IMR-90 (cell line): ENCODE measurements at regions not wholly inside any gene's neighbourhood (a gene's known extent, or its start where the extent isn't known, plus 50 kb on each side); places are given as distances from the start of the nearest gene placed in this dataset.

ENCODE experiments used
- CHD1 ChIP-seq: IDR thresholded peaks from 2 replicates; pipeline ENCODE4 v1.6.1; 2012; ENCODE audit warnings: low read depth, low read length, improper control_type of control experiment
- FOS ChIP-seq: fragments of 150-350 bp; IDR thresholded peaks from 2 replicates; pipeline ENCODE4 v1.6.1; 2016; ENCODE audit warnings: low read depth, low read length
- POLR2A ChIP-seq: IDR thresholded peaks from 2 replicates; pipeline ENCODE4 v1.6.1; 2012; ENCODE audit warnings: mild to moderate bottlenecking, low read depth, low read length
- RFX5 ChIP-seq: IDR thresholded peaks from 2 replicates; pipeline ENCODE4 v1.8.0; 2012; ENCODE audit warnings: low read depth, mild to moderate bottlenecking, low read length, moderate library complexity
- TF ChIP-seq, protein P1 (sequence below): conservative IDR thresholded peaks from 2 replicates; pipeline ENCODE4 v1.5.1; 2012; ENCODE audit warnings: mild to moderate bottlenecking, low read depth, low read length, improper control_type of control experiment
- TF ChIP-seq, protein P2 (sequence below): fragments of 150-350 bp; IDR thresholded peaks from 2 replicates; pipeline ENCODE4 v1.6.1; 2017; ENCODE audit warnings: mild to moderate bottlenecking, antibody characterized with exemption, low read length, low read depth

DNA sequence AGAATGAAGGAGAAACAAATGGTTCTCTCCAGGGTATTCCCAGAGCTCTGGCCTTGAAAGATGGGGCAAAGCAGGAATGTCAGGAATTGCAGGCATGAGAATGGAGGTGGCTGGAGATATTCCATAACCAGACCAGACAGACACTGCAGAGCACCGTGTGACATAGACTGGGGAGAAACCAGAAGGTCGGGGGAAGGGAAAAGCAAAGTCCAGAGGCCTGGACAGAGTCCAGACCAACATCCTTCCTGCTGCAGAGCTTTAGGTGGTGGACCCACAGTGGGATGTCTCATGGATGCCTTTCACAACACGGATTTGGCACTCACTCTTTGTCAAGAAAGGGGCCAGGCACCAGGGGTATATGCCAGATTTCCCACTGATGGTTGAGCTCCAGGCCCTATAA, 177.2 kb upstream of the INHBA start:
- TF ChIP-seq FOS (no peak), RFX5 (no peak), CHD1 (no peak), POLR2A (no peak)
- TF ChIP-seq, protein P1, sequence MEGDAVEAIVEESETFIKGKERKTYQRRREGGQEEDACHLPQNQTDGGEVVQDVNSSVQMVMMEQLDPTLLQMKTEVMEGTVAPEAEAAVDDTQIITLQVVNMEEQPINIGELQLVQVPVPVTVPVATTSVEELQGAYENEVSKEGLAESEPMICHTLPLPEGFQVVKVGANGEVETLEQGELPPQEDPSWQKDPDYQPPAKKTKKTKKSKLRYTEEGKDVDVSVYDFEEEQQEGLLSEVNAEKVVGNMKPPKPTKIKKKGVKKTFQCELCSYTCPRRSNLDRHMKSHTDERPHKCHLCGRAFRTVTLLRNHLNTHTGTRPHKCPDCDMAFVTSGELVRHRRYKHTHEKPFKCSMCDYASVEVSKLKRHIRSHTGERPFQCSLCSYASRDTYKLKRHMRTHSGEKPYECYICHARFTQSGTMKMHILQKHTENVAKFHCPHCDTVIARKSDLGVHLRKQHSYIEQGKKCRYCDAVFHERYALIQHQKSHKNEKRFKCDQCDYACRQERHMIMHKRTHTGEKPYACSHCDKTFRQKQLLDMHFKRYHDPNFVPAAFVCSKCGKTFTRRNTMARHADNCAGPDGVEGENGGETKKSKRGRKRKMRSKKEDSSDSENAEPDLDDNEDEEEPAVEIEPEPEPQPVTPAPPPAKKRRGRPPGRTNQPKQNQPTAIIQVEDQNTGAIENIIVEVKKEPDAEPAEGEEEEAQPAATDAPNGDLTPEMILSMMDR: no peak
- TF ChIP-seq, protein P2, sequence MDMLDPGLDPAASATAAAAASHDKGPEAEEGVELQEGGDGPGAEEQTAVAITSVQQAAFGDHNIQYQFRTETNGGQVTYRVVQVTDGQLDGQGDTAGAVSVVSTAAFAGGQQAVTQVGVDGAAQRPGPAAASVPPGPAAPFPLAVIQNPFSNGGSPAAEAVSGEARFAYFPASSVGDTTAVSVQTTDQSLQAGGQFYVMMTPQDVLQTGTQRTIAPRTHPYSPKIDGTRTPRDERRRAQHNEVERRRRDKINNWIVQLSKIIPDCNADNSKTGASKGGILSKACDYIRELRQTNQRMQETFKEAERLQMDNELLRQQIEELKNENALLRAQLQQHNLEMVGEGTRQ: no peak
